GM12872 (cell line): ENCODE measurements at regions not wholly inside any gene's neighbourhood (a gene's known extent, or its start where the extent isn't known, plus 50 kb on each side); places are given as distances from the start of the nearest gene placed in this dataset.

Experiments
- TF ChIP-seq, protein P1 (sequence below): IDR thresholded peaks from 3 replicates; pipeline ENCODE4 v1.5.1; 2011; ENCODE audit warnings: low read depth, mild to moderate bottlenecking, low read length, moderate library complexity; ENCODE audit not compliant: insufficient read depth

DNA sequence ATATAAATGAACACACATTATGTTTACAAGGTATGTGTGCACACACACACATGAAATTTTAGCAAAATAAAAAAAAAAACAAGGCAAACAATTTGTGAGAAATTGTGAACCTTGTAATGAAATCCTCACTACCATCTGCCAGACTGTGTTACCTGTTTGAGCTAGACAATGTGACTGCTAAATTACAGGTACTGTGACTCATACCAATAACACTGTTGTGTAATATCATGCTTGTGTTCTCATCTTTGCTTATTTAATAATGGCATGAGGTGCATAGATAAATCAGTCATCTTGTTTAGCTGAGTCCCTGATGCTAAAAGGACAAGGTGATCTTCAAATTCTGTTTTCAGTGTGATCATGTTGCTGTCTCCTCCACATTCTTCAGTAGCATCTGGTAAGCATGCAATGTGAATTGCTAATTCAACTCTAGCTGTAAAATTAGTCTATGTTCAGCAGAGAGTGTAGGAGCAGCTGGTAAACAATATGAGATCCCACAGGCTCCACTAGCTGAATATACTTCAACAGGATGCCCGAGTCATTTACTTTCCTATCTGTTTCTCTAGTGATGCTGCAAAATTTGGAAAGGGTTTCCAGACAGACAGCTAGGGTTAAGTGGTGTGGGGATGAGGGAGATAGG is 966.3 kb upstream of the C9orf72 start:
- TF ChIP-seq, protein P1, sequence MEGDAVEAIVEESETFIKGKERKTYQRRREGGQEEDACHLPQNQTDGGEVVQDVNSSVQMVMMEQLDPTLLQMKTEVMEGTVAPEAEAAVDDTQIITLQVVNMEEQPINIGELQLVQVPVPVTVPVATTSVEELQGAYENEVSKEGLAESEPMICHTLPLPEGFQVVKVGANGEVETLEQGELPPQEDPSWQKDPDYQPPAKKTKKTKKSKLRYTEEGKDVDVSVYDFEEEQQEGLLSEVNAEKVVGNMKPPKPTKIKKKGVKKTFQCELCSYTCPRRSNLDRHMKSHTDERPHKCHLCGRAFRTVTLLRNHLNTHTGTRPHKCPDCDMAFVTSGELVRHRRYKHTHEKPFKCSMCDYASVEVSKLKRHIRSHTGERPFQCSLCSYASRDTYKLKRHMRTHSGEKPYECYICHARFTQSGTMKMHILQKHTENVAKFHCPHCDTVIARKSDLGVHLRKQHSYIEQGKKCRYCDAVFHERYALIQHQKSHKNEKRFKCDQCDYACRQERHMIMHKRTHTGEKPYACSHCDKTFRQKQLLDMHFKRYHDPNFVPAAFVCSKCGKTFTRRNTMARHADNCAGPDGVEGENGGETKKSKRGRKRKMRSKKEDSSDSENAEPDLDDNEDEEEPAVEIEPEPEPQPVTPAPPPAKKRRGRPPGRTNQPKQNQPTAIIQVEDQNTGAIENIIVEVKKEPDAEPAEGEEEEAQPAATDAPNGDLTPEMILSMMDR = no peak

DNA sequence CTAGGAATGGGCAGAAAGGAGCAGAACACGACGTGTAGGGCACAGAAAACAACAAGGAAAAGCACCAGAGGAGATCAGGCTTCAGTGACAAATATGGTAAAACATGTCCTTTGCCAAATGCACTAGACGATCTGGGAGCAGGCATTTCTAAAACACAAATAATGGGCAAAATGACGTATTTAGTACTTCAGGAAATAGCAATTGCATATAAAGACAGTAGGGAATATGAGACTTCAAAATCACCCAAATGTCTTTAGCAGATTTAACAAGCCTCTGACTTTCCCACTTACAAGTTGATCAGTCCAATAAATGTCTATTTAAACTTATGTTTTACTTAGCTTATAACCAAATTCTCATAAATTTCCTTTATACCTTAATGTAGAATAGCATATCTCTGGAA is 969.6 kb upstream of the C9orf72 start:
- TF ChIP-seq, protein P1 = no peak

GRCh38 chr9:28547527-28547926 is 974.2 kb upstream of the C9orf72 start:
- TF ChIP-seq, protein P1 = no peak

- TF ChIP-seq, protein P1 = no peak
Observed at GRCh38 chr9:28563291-28563934, 990.1 kb upstream of the C9orf72 start.

DNA sequence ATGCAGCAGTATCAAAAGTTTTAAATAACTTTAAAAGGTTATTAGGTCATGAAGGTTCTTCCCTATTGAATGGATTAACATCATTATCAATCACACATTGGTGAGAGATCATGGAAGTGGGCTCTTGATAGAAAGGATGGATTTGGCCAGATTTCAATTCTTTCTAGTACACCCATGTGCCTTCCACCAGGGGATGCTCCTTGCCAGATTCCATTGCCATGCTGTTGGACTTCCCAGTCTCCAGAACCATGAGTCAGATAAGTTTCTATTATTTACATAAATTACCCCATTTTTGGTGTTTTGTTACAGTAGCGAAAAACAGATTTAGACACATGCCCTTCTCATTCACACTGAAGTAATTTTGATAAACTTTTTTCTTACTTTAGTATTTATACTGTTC is 1010.6 kb upstream of the C9orf72 start:
- TF ChIP-seq, protein P1 = no peak

- TF ChIP-seq, protein P1 = no peak
Observed at GRCh38 chr9:28584542-28584941, 1011.3 kb upstream of the C9orf72 start.

DNA sequence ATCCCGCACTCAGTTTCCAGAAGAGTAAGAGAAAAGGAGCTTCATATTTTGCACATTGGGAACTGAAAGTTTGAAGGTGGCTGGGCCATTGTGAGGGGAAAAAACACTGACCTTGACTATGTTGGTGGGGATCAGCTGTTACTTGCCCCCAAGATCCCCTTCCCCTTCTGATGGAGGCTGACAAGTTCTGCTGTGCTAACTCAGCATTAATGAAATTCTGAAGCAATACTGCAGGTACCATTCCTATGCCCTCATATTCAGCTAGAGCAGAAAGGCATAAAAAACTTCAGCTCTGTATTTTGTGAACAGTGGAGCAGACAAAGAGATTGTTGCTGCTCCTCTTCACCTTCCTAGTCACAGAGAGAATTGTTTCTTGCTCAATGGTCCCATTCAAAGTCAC is 1013.8 kb upstream of the C9orf72 start:
- TF ChIP-seq, protein P1 = no peak
